ENCODE measurements at regions not wholly inside any gene's neighbourhood (a gene's known extent, or its start where the extent isn't known, plus 50 kb on each side); places are given as distances from the start of the nearest gene placed in this dataset.
"Not testable (repeated sequence)": the region's sequence is repeated elsewhere in the genome, so short reads cannot be mapped to it uniquely, and the experiment has no call there.

DNA sequence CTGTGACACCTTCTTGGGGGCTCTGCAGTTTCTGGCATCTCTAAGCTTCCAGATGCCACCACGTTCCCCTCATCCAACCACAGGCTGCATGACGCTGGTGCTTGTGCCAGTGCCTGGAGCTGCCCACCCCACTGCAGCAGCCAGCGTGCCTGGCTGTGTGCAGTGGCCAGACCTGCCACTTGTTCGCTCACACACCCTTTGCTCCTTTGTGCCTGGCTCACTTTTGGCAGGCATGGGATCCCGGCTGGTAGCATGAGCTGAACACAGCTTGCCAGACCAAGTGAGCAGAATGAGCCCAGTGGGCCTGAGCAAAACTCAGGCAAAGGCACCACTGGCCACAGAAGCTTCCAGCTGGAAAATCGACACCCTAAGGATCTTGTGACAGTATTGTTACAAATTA lies 562.9 kb upstream of the ACO1 start:
- no peak for DNase-seq

DNA sequence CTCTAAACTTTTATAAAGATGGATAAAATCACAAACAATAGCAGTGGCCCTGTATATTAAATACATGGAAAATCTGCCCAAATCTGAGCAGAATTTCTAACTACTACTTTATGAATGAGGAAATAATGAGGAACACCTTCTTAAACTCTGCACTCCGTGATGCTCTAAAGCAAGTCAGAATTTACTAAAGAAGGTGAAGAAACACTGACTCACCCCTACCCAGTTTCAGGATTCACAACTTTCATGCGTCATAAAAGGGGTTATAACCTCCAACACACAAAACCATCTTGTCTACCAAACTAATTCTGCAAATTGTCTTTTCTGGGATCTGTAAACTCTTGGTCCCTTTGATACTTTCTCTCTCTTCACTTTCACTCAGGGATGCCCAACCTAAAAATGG lies 561.1 kb upstream of the ACO1 start:
- no peak for DNase-seq

DNA sequence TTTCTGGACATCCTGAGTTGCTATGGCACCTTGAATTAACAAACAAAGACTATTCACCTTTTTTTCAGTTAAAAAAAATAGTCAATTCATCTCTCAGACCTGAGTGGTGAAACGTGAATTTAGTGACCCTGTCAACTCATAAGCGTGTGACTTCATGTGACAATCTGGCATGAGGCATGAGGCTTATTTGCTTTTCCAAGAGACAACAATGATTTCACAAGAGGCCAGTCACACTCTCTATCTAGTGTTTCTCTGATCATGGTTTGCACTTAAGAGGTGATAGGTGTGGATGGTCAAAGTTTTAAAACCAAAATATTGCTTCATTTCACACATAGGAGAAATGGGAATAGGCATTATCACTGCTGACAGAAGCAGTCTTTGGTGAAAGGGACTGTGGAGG lies 559.6 kb upstream of the ACO1 start:
- DNase-seq, result peak; percentile 47

DNA sequence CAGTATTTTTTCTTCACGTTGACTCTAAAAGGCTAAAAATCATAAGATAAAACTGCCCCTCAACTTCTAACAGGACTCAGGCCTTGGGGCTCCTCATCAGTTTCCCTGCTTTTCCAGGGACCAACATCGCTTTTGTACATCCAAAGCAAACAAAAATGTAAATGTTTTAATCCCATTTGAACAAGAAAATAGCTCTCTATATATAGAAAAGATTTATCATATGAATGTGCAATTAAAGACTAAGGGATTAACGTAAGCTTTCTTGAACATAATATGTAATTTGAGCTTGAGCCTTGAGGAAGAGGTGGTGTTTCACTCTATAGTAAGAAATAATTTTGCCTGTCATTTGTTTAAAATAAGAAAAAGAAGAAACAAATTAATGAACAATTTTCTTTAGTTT lies 547.2 kb upstream of the ACO1 start:
- DNase-seq, result peak; percentile 1

DNA sequence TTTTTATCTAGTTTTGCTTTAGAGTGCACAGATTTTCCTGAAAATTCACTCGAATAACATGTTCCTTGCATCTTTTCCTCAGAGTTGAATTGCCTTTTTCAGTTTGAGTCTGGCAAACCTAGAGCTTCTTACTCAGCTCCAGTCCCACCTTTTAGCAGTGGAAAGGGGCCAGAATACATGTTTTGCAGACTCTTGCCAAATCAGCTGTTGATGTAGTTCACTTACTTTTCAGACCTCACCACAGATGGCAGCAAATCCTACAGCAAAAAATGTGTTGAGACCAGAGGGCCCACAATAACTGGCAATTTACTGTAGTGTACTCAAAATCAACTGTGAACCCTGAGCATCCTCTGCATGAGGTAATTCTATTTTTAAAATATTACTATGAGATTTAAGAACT lies 545.2 kb upstream of the ACO1 start:
- DNase-seq, result peak; percentile 12

DNA sequence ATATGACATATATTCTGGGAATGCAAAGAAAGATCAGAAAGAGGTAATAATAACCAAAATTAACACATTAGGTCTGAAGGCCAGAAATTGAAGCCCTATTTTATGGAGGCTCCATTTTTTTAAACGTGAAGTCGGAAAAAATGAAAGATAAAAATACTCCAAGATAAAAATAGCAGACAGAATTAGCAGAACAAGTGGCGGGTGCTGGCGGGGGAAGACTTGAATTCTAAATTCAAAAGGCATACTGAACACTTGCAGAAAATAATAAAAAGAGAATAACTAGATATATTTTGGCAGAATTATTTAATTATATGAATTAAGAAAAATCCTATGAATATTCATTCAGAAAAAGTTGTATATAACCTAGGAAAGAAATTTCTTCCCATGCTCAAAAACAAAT lies 543.7 kb upstream of the ACO1 start:
- no peak for DNase-seq

DNA sequence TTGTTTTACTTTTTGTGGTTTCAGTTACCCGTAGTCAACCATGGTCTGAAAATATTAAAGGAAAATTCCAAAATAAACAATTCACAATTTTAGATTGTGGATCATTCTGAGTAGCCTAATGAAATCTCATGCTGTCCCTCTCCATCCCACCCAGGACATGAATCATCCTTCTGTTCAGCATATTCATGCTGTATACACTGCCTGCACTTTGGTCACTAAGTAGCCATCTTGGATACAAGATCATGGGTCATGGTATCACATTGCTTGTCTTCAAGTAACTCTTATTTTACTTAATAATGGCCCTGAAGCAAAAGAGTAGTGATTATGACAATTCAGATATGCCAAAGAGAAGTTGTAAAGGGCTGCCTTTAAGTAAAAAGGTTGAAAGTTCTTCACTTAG lies 536.5 kb upstream of the ACO1 start:
- no peak for DNase-seq

DNA sequence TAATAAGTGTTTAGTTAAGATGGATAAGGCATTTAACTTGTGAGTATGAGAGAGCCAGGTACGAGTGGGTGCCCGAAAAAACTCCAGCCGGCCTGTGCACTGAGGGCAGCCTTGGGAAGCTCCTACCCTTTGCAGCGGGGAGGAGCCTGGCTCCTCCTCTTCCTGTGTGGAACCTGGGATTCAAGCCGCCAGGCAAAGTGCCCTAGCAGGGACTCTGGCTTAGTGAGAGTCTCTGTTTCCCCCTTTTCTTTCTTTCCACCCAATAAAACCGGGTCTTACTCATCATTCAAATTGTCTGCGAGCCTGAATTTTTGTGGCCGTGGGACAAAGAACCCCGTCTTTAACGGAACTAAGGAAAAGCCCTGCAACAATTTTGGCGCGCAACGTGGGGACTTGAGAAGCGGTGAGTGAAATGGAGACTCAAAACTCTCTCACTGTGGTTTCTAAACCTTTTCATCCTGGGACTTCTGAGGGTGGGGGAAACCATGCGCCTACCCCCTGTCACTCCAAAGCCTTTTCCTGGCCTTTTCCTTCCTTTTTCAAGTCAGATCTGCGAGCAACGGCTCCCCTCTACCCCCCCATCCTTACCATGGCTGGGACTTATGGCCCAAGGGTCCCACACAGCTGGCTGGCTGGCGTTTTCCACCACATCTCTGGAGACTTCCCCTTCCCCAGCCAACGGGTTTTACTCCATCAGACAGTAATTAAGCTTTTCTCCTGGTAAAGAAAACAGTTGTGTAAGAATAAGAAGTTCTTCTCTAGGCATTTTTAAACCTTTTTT lies 535.7 kb upstream of the ACO1 start:
- no peak for DNase-seq

DNA sequence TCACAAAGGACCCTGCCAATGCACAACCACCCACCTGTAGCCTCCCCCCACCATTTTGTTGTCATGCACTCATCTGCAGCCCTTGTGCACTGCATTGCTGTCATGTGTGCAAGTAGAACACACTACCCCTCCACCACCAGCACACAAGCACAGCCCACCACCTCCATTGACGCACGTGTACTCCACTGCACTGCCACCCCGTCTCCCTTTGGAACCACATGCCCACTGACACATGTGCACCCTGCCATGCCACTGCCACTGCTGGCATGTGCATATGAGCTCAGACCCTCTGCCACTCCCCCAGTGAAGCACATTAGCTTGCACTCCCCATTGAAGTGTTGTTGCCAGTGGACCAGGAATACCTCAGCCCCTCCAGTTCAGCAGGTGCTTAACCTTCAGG lies 530.3 kb upstream of the ACO1 start:
- DNase-seq, result no peak

DNA sequence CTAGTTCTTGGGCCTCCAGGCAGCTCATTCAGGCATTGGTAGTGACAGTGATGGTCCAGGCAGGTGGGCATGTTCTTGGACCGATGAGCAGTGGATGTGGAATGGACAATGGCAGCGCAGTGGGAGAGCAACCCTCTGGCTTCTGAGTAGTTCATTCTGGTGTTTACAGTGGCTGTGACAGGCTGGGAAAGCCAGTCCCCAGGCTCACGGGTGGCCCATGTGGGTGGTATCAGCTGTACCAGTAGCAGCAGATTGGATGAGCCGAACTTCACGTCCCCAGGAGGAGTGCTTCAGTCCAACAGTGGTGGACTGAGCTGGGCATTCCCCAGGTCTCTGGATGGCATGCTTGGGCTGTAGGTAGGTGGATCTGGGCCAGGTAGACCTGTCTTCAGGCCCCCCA lies 515.6 kb upstream of the ACO1 start:
- no peak for DNase-seq

DNA sequence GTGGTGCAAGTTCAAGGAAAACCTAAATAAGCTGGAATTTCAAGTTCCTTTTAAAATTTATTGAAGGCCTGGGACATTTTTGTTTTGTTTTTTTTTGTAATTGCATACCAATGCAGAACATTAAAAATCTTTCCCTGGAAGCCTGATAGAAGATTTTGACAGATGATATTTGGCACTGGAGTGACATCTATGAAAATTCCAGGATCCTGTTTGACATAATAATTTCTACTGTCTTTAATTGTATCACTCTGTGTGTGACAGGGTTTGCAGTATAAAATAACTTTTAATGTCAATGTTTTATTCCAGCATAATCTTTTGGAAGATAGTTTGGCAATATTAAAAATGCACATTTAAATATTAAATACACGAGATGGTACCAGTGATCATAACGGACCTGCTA lies 514.2 kb upstream of the ACO1 start:
- no peak for DNase-seq

DNA sequence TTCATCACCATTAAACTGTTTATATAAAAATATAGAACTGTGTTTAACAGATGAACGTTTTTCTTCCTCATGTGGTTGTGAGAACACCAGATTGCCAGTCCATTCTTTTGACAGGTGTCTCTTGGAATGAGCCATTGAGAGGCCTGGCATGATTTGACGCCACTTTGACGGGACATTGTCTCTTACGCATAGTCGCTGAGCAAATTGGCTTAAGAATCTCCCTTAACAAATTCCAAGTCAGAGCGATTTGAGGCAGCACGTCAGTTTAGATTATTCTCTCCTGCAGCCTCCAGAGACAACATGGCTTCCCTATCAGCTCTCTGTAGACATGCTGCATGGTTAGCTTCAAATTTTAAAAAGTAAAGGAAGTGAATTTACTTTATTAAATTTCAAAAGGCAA lies 510.7 kb upstream of the ACO1 start:
- DNase-seq, result peak; percentile 75

DNA sequence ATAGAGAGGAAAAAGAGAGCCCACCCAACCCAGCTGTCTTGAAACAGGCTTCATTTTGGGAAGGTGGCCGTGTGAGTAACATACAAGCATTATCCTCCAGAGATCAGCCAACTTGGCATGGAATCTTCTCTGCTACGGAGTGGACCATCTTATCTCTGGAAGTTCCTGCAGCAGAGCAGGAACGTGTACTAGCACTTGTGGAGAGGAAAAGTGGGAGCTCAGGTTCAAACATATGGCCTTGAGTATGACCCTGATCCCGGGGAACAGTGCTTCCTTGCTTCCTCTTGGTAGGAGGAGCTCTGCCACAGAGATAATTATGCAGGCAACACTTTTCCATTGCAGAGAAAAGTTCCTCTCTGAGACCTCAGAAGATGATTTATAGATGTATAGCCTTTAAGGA lies 490.4 kb upstream of the ACO1 start:
- DNase-seq, result no peak

DNA sequence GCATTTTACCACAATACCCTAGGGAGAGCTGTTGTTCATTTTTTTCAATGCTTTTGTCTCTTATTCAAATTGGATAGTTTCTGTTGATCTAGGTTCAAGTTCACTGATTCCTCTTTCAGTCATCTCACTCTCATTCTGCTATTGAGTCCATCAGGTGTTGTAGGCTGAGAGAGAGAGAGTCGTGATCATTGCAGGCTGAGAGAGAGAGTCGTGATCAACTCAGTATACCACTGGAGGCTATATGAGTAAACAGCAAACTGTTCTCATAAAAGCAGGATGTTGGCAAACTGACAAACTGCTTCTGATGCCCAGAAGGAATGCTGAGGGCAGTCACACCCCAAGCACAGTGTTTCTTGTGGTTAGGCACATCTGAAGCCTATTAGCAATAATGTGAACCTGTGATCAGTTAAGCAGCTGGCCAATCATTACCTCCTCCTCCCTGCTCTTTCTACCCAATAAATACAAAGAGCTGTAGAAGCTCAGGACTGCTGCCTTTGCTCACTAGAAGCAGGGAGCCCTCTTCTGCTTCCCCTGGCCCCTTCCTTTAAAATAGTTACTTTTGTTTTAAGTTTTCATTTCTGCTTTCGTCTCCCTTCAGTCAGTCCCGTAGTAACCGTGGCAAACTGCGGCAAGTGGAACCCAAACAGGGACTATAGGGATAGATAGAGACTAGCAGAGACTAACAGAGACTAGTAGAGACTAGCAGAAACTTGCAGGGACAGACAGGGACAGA lies 476.1 kb upstream of the ACO1 start:
- DNase-seq, result no peak

DNA sequence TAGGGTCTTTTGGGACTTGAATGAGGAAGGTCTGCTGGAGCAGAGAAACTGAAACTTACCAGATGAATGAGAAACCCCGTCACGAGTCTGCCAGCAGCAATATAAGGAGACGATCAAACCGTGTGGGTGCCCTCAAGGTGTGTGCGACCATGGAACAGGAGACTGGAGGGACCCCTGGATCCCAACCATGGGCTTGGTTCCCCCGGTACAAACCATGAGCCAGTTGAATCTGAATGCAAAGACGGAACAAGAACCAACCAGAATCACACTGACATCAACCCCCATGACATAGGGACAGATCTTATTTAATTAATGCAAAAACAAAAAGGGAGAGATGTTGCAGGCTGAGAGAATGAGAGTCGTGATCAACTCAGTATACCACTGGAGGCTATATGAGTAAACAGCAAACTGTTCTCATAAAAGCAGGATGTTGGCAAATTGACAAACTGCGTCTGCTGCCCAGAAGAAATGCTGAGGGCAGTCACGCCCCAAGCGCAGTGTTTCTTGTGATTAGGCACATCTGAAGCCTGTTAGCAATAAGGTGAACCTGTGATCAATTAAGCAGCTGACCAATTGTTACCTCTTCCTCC lies 475.5 kb upstream of the ACO1 start:
- no peak for DNase-seq

DNA sequence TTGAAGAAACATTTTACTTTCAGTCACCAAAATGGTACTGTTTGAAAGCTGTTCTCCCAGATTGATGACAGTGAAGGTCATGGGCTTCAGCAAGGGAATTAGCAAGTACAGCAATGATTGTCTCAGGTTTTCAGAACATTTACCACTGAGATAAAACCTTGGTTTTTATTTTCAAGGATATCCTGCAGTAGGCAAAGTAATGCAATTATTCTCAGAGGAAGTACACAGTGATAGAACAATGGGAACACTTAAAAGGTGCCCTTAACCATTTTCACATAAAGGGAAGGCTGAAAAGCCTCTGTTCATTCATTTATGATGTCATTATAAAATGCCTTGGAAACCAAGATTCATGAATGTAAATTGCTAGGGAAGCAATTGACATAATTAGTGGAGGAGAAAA lies 471.8 kb upstream of the ACO1 start:
- no peak for DNase-seq

DNA sequence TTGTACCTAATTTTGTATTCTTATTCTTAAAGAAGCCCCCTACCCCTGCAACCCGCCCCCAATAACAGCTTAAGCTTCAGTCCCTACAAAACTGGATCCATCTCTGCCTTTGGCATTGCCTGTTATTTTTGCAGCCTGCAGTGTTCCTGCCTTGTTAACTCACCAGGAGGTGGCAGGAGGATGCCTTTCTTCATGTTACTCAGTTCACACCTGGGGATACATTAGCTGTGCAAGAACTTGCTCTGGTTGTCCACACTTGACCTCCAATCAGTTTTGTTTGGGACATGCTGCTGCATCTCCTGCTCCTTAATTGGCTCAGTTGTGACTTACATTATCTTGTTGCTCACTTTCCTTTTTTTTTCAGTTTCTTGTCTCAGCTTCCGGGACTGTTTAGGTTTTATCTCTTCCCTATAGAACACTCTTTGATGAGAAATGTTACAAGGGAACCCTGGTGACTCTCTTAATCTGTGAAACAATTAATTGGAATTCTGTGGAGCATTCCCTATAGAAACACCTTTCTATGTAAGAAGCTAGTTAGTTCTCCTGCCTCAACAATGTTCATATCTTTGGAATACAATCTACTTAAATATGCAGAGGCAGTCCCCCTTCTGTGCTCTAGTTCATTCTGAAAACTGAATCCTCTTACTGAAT lies 467.7 kb upstream of the ACO1 start:
- peak; percentile 16 for DNase-seq

DNA sequence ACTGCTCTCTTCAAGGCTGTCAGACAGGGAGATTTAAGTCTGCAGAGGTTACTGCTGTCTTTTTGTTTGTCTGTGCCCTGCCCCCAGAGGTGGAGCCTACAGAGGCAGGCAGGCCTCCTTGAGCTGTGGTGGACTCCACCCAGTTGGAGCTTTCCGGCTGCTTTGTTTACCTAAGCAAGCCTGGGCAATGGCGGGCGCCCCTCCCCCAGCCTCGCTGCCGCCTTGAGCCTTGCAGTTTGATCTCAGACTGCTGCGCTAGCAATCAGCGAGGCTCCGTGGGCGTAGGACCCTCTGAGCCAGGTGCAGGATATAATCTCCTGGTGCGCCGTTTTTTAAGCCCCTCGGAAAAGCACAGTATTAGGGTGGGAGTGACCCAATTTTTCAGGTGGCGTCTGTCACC lies 446.7 kb upstream of the ACO1 start:
- DNase-seq, result not testable (repeated sequence)

DNA sequence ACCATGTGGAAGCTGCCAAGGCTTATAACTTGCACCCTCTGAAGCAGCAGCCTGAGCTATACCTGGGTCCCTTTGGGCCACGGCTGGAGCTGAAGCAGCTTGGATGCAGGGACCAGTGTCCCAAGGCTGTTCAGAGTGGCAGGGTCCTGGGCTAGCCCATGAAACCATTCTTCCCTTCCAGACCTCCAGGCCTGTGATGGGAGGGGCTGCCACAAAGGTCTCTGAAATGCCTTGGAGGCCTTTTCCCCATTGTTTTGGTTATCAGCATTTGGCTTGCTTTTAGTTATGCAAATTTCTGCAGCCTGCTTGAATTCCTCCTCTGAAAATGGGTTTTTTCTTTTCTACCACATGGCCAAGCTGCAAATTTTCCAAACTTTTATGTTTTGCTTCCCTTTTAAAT lies 433.7 kb upstream of the ACO1 start:
- no peak for DNase-seq

DNA sequence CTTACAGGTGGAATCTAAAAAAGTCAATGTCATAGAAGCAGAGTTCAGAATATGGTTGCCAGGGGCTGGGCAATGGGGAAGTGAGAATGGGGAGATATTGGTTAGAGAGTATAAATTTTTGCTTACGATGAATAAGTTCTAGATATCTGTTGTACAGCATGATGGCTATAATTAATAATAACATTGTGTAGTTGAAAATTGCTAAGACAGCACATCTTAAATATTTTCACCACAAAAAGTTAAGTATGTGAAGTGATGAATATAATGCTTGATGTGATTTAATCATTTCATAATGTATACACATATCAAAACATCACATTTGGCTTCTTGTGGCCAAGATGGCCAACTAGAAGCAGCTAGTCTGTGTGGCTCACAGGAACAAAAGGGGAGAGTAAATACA lies 425.9 kb upstream of the ACO1 start:
- no peak for DNase-seq

DNA sequence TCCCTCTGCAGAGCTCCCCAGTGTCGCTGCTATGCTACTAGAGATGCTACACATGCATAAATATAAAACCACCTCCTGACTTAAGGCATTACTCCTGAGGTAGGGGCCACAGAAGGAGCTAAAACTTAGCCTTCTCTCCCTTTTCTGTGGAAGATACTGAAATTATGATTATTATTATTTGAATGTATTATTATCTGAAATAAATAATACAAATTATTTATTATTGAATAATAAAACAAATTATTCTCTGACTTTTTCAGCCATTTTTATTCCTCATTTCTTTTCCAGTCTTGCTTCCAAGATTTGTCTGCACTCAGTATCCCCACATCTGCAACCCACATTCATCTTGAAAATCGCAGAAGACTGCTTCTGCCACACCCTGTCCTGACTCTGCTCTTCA lies 414.9 kb upstream of the ACO1 start:
- DNase-seq, result no peak

DNA sequence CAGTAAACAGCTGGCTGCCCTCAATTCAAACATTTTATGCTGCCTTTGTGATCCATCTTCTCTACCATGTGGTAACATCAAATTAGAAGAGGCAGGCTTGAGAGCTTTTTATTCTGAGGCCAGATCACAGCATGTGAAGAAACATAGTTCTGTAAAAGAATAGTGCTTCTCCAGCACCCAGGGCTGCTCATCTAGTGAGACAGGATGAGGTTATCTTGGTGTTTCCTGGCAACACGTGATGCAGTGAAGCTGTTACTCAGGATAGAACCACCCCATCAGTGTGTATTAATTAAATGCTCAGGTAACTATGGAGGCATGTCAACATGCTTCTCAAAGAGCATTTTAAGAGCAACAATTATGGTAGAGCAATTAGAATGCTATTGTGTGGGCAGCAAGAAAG lies 400.5 kb upstream of the ACO1 start:
- no peak for DNase-seq

DNA sequence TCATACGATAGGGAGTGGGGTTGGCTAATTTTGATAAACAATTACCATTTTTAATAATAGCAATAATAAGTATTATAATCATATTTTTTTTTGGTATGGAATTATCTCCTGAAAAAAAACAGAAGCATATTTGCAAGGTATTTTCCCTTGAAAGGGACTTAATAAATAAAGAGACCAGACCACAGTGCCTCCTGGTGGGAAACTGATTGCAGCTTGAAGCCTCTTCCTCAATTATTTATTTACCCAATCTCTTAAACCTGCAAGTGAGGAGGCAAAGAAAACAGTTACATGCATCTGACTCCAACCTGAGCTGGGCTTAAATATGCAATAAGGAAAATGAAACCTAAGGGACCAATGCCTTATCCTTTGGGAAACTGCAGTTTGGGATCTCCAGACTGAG lies 388.1 kb upstream of the ACO1 start:
- DNase-seq, result peak; percentile 10

Measured in NCI-H82 (cell line).